GM12878 (cell line): ENCODE measurements at regions not wholly inside any gene's neighbourhood (a gene's known extent, or its start where the extent isn't known, plus 50 kb on each side); places are given as distances from the start of the nearest gene placed in this dataset.

ENCODE experiments used
- ASH2L ChIP-seq: fragments of 300-600, 200-600 bp; sonication (generic); IDR thresholded peaks from 2 replicates; pipeline ENCODE4 v1.6.1; 2017; ENCODE audit warnings: low read depth, mild to moderate bottlenecking, borderline replicate concordance
- BCLAF1 ChIP-seq: fragments of 450-650 bp; IDR thresholded peaks from 2 replicates; pipeline ENCODE4 v1.6.1; 2017; ENCODE audit warnings: antibody characterized with exemption, mild to moderate bottlenecking, moderate library complexity
- BRCA1 ChIP-seq: IDR thresholded peaks from 2 replicates; pipeline ENCODE4 v1.6.1; 2011; ENCODE audit warnings: low read depth, low read length, improper control_type of control experiment
- CBFB ChIP-seq: IDR thresholded peaks from 2 replicates; pipeline ENCODE4 v1.6.1; 2016; ENCODE audit warnings: antibody characterized with exemption, low read depth
- CHD2 ChIP-seq: IDR thresholded peaks from 2 replicates; pipeline ENCODE4 v1.6.1; 2011; ENCODE audit warnings: low read depth, low read length, improper control_type of control experiment, borderline replicate concordance
- CHD4 ChIP-seq: fragments of 200-600 bp; sonication (generic); IDR thresholded peaks from 2 replicates; pipeline ENCODE4 v1.6.1; 2016; ENCODE audit warnings: mild to moderate bottlenecking
- ELK1 ChIP-seq: IDR thresholded peaks from 2 replicates; pipeline ENCODE4 v1.6.1; 2012; ENCODE audit warnings: low read depth, low read length, improper control_type of control experiment
- ETV6 ChIP-seq, 2 experiments: fragments of 450-650 bp in 1 of 2; IDR thresholded peaks in 1 of 2; conservative IDR thresholded peaks in 1 of 2; 2 replicates each; pipeline ENCODE4 v1.6.1; 2014; ENCODE audit warnings: antibody characterized with exemption in 1 of 2, borderline replicate concordance in 1 of 2, low read depth in 1 of 2, mild to moderate bottlenecking in 1 of 2, moderate library complexity in 1 of 2
- FOXK2 ChIP-seq: fragments of 450-650 bp; IDR thresholded peaks from 2 replicates; pipeline ENCODE4 v1.6.1; 2017; ENCODE audit warnings: mild to moderate bottlenecking, moderate library complexity
- IKZF2 ChIP-seq, 2 experiments: fragments of 450-650 bp; IDR thresholded peaks; 2 replicates each; pipeline ENCODE4 v1.6.1; 2017; ENCODE audit warnings: mild to moderate bottlenecking in 2 of 2, moderate library complexity in 2 of 2
- KLF5 ChIP-seq: fragments of 450-650 bp; IDR thresholded peaks from 2 replicates; pipeline ENCODE4 v1.6.1; 2014; ENCODE audit warnings: mild to moderate bottlenecking; ENCODE audit not compliant: partially characterized antibody
- MYC ChIP-seq: IDR thresholded peaks from 2 replicates; pipeline ENCODE4 v1.6.1; 2011; ENCODE audit warnings: mild to moderate bottlenecking, low read length, moderate library complexity, inconsistent platforms; ENCODE audit not compliant: insufficient read depth, insufficient replicate concordance, insufficient read length, severe bottlenecking
- NFYB ChIP-seq: IDR thresholded peaks from 2 replicates; pipeline ENCODE4 v1.6.1; 2011; ENCODE audit warnings: low read depth, mild to moderate bottlenecking, low read length, improper control_type of control experiment, moderate library complexity; ENCODE audit not compliant: insufficient read depth
- NKRF ChIP-seq: fragments of 450-650 bp; conservative IDR thresholded peaks from 2 replicates; pipeline ENCODE4 v1.6.1; 2017; ENCODE audit warnings: mild to moderate bottlenecking, moderate library complexity
- NR2F1 ChIP-seq: fragments of 450-650 bp; conservative IDR thresholded peaks from 2 replicates; pipeline ENCODE4 v1.6.1; 2017; ENCODE audit warnings: mild to moderate bottlenecking
- NRF1 ChIP-seq: conservative IDR thresholded peaks from 2 replicates; pipeline ENCODE4 v1.6.1; 2011; ENCODE audit warnings: mild to moderate bottlenecking, low read depth, low read length, improper control_type of control experiment
- PML ChIP-seq: IDR thresholded peaks from 2 replicates; pipeline ENCODE4 v1.6.1; 2012; ENCODE audit warnings: low read length, inconsistent platforms
- POU2F2 ChIP-seq: IDR thresholded peaks from 3 replicates; pipeline ENCODE4 v1.6.1; 2011; ENCODE audit warnings: low read depth, mild to moderate bottlenecking, low read length, borderline replicate concordance
- SIN3A ChIP-seq: IDR thresholded peaks from 2 replicates; pipeline ENCODE4 v1.6.1; 2012; ENCODE audit warnings: low read depth, low read length, improper control_type of control experiment
- SIX5 ChIP-seq: IDR thresholded peaks from 2 replicates; pipeline ENCODE4 v1.6.1; 2011; ENCODE audit warnings: mild to moderate bottlenecking, low read depth, low read length, moderate library complexity; ENCODE audit not compliant: severe bottlenecking
- SMC3 ChIP-seq: IDR thresholded peaks from 2 replicates; pipeline ENCODE4 v1.6.1; 2011; ENCODE audit warnings: low read length, improper control_type of control experiment, borderline replicate concordance
- SUZ12 ChIP-seq: fragments of 200-600 bp; sonication (generic); IDR thresholded peaks from one replicate; pipeline ENCODE4 v1.6.1; 2018; ENCODE audit warnings: antibody characterized with exemption, mild to moderate bottlenecking; ENCODE audit not compliant: unreplicated experiment
- TCF3 ChIP-seq: IDR thresholded peaks from 2 replicates; pipeline ENCODE4 v1.6.1; 2012; ENCODE audit warnings: low read depth, mild to moderate bottlenecking, low read length, borderline replicate concordance; ENCODE audit not compliant: insufficient read depth
- WRNIP1 ChIP-seq: IDR thresholded peaks from 2 replicates; pipeline ENCODE4 v1.6.1; 2011; ENCODE audit warnings: low read depth, low read length, improper control_type of control experiment, borderline replicate concordance
- ZNF217 ChIP-seq: fragments of 450-650 bp; IDR thresholded peaks from 2 replicates; pipeline ENCODE4 v1.6.1; 2017; ENCODE audit warnings: antibody characterized with exemption, mild to moderate bottlenecking
- ZNF24 ChIP-seq: fragments of 450-650 bp; IDR thresholded peaks from 2 replicates; pipeline ENCODE4 v1.6.1; 2017; ENCODE audit warnings: antibody characterized with exemption, mild to moderate bottlenecking
- TF ChIP-seq, protein P1 (sequence below): IDR thresholded peaks from 2 replicates; pipeline ENCODE4 v1.6.1; 2011; ENCODE audit warnings: borderline replicate concordance, low read depth, mild to moderate bottlenecking, moderate library complexity, mixed read lengths, low read length; ENCODE audit not compliant: insufficient read depth; ENCODE audit errors: extremely low read length

- no peak for TF ChIP-seq SMC3
- TF ChIP-seq NR2F1, result 0 out of 2 replicates have a peak, but pooled peaks have one; percentile 17
- TF ChIP-seq IKZF2 (IDR thresholded peaks at IDR 0.05), result peak; percentile 46 to 53; a peak in 2 of 4 replicates
- TF ChIP-seq, protein P1, sequence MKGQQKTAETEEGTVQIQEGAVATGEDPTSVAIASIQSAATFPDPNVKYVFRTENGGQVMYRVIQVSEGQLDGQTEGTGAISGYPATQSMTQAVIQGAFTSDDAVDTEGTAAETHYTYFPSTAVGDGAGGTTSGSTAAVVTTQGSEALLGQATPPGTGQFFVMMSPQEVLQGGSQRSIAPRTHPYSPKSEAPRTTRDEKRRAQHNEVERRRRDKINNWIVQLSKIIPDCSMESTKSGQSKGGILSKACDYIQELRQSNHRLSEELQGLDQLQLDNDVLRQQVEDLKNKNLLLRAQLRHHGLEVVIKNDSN, result no peak
- no peak for TF ChIP-seq CBFB
- no peak for TF ChIP-seq CHD2
- TF ChIP-seq NFYB, result no peak
- no peak for TF ChIP-seq ZNF217
- no peak for TF ChIP-seq CHD4
- TF ChIP-seq KLF5, result no peak
- TF ChIP-seq BCLAF1, result no peak
- no peak for TF ChIP-seq SIN3A
- no peak for TF ChIP-seq TCF3
- TF ChIP-seq WRNIP1, result no peak
- no peak for TF ChIP-seq POU2F2
- TF ChIP-seq ETV6 (conservative IDR thresholded peaks at IDR 0.05 in 1 of 2, IDR thresholded peaks at IDR 0.05 in 1 of 2; ENCODE audit: borderline replicate concordance in 1 of 2, low read depth in 1 of 2), result no peak
- TF ChIP-seq SIX5, result no peak
- no peak for TF ChIP-seq MYC
- TF ChIP-seq ZNF24, result no peak
- no peak for TF ChIP-seq FOXK2
- TF ChIP-seq ASH2L, result no peak
- no peak for TF ChIP-seq ELK1
- no peak for TF ChIP-seq NRF1
- no peak for TF ChIP-seq BRCA1
- no peak for TF ChIP-seq SUZ12
- no peak for TF ChIP-seq PML
- TF ChIP-seq NKRF, result no peak
Observed at GRCh38 chr1:157399984-157400382, 152.3 kb downstream of the FCRL5 start (continued).
